HUES64 (cell line): ENCODE measurements at regions not wholly inside any gene's neighbourhood (a gene's known extent, or its start where the extent isn't known, plus 50 kb on each side); places are given as distances from the start of the nearest gene placed in this dataset.

Experiments used
- H3K27ac ChIP-seq: 2 replicates; pipeline ENCODE4 v1.7.0; 2013; ENCODE audit warnings: low read depth, low read length, inconsistent platforms
- H3K27me3 ChIP-seq: 2 replicates; pipeline ENCODE4 v1.6.1; 2013; ENCODE audit warnings: mild to moderate bottlenecking, low read length; ENCODE audit not compliant: insufficient read depth
- H3K36me3 ChIP-seq: 2 replicates; pipeline ENCODE4 v1.6.1; 2013; ENCODE audit warnings: mild to moderate bottlenecking, low read length; ENCODE audit not compliant: insufficient read depth
- H3K4me1 ChIP-seq: 2 replicates; pipeline ENCODE4 v1.6.1; 2013; ENCODE audit warnings: mild to moderate bottlenecking, low read length, moderate library complexity; ENCODE audit not compliant: insufficient read depth
- H3K4me3 ChIP-seq: 2 replicates; pipeline ENCODE4 v1.5.1; 2013; ENCODE audit warnings: mild to moderate bottlenecking, low read length, moderate library complexity
- H3K9ac ChIP-seq: 2 replicates; pipeline ENCODE4 v1.6.1; 2013; ENCODE audit warnings: mild to moderate bottlenecking, low read depth, low read length
- H3K9me3 ChIP-seq: 2 replicates; pipeline ENCODE4 v1.6.1; 2013; ENCODE audit warnings: low read depth, low read length; ENCODE audit not compliant: insufficient read depth
- WGBS: fragments of 150-250, 120-280 bp; methylation state at CpG from one replicate; pipeline ENCODE4 v1.1.7; 2013; ENCODE audit warnings: missing lambda C conversion rate; 5-methylcytosine and 5-hydroxymethylcytosine counted together

DNA sequence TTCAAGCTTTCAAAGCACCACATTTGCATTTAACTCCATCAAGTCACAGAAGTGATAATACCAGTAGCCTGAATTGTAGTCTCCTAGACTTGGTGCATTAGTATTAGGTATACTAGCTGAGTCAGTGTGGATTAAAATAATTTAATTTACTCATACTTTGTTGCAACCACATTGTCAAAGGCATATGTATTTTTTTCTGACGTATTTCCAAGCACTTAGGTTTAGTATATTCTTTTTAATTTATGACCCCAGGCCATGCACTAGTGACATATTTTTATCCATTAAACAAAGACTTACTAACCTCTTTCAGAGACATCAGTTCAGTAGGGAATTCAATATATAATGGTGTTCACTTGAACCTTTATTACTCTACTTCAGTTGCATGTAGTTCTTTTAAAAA lies 1894.5 kb downstream of the NCAM2 start:
- Histone ChIP-seq H3K27me3 (no peaks in the 10 kb centered on the region), H3K27ac (no peak overlapping the region), H3K4me1 (peaks cover 6% of the 10 kb centered on the region; the same call in 1 of the 2 replicates), H3K9me3 (no peaks in the 10 kb centered on the region), H3K36me3 (no peaks in the 10 kb centered on the region), H3K4me3 (no peak overlapping the region), H3K9ac (no peak overlapping the region)
- WGBS, result no CpG with 5 or more reads among the region's 1 CpG

- H3K9ac ChIP-seq, result no peak overlapping the region
- H3K27me3 ChIP-seq, result no peaks in the 10 kb centered on the region
- no peak overlapping the region for H3K27ac ChIP-seq
- WGBS, result 95% methylated on average over 5 of the region's 5 CpGs
- no peaks in the 10 kb centered on the region for H3K9me3 ChIP-seq
- 0 out of 2 replicates have a peak, but pooled peaks cover 6% of the 10 kb centered on the region for H3K4me1 ChIP-seq
- H3K36me3 ChIP-seq, result no peaks in the 10 kb centered on the region
- no peak overlapping the region for H3K4me3 ChIP-seq
Measured at GRCh38 chr21:22898051-22898665, 1899.9 kb downstream of the NCAM2 start.

GRCh38 chr21:22900490-22900889 lies 1902.3 kb downstream of the NCAM2 start:
- Histone ChIP-seq H3K9ac (no peak overlapping the region), H3K36me3 (no peaks in the 10 kb centered on the region), H3K27ac (no peak overlapping the region), H3K4me1 (0 out of 2 replicates have a peak, but pooled peaks cover 6% of the 10 kb centered on the region), H3K4me3 (no peak overlapping the region), H3K27me3 (no peaks in the 10 kb centered on the region), H3K9me3 (no peaks in the 10 kb centered on the region)
- WGBS, result 86% methylated on average over 2 of the region's 2 CpGs

DNA sequence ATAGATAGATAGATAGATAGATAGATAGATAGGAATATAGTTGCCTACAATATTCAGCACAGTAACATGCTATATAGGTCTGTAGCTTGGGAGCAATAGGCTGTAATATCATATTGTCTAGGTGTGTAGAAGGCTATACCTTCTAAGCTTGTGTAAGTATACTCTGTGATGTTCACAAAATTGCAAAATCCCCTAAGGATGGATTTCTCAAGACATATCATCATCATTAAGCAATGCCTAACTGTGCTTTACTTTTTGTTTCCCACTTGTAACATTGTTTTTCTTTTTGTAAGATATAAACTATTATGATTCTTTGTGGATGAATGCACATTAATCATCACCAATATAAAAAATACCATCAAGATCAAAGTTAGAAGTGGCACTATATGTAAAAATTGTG lies 1905.6 kb downstream of the NCAM2 start:
- Histone ChIP-seq H3K4me1 (0 out of 2 replicates have a peak, but pooled peaks cover 6% of the 10 kb centered on the region), H3K27me3 (no peaks in the 10 kb centered on the region), H3K9ac (no peak overlapping the region), H3K9me3 (no peaks in the 10 kb centered on the region), H3K36me3 (no peaks in the 10 kb centered on the region), H3K27ac (no peak overlapping the region), H3K4me3 (no peak overlapping the region)

GRCh38 chr21:22904385-22904784 lies 1906.2 kb downstream of the NCAM2 start:
- Histone ChIP-seq H3K4me1 (0 out of 2 replicates have a peak, but pooled peaks cover 6% of the 10 kb centered on the region), H3K27me3 (no peaks in the 10 kb centered on the region), H3K36me3 (no peaks in the 10 kb centered on the region), H3K9me3 (no peaks in the 10 kb centered on the region), H3K27ac (no peak overlapping the region), H3K4me3 (no peak overlapping the region), H3K9ac (no peak overlapping the region)
- WGBS, result 91% methylated on average over 3 of the region's 4 CpGs

DNA sequence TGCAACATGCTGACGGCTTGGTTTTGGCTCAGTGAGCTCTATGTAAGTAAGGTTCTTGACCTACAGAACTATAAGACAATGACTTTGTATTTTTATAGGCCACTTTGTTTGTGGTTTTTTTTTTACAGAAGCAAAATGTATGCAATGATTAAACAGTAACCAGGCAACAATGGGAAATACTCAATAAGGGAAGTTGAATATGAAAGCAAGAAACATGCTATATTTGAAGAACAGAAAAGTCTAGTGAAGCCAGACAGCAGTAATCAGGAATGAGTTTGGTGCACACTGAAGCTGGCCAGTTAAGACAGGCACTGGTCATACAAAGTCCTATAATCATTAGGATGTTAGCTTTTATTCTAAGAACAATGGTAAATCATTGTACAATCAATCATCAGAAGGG lies 1926.8 kb downstream of the NCAM2 start:
- no peaks in the 10 kb centered on the region for H3K27me3 ChIP-seq
- 85% methylated on average over 1 of the region's 1 CpG for WGBS
- H3K4me3 ChIP-seq, result no peak overlapping the region
- no peaks in the 10 kb centered on the region for H3K36me3 ChIP-seq
- no peaks in the 10 kb centered on the region for H3K4me1 ChIP-seq
- H3K9ac ChIP-seq, result no peak overlapping the region
- no peak overlapping the region for H3K27ac ChIP-seq
- H3K9me3 ChIP-seq, result no peaks in the 10 kb centered on the region

- no peaks in the 10 kb centered on the region for H3K36me3 ChIP-seq
- no peaks in the 10 kb centered on the region for H3K9me3 ChIP-seq
- no CpG with 5 or more reads among the region's 2 CpGs for WGBS
- H3K9ac ChIP-seq, result no peak overlapping the region
- H3K27me3 ChIP-seq, result no peaks in the 10 kb centered on the region
- H3K27ac ChIP-seq, result no peak overlapping the region
- no peaks in the 10 kb centered on the region for H3K4me1 ChIP-seq
- H3K4me3 ChIP-seq, result no peak overlapping the region
Measured at GRCh38 chr21:22927469-22927868, 1929.3 kb downstream of the NCAM2 start.

GRCh38 chr21:22941779-22942490 lies 1943.7 kb downstream of the NCAM2 start:
- no peak overlapping the region for H3K27ac ChIP-seq
- H3K27me3 ChIP-seq, result no peaks in the 10 kb centered on the region
- no peak overlapping the region for H3K4me3 ChIP-seq
- no peaks in the 10 kb centered on the region for H3K9me3 ChIP-seq
- 93% methylated on average over 2 of the region's 4 CpGs for WGBS
- no peak overlapping the region for H3K9ac ChIP-seq
- no peaks in the 10 kb centered on the region for H3K36me3 ChIP-seq
- H3K4me1 ChIP-seq, result no peaks in the 10 kb centered on the region

- H3K9ac ChIP-seq, result no peak overlapping the region
- H3K27ac ChIP-seq, result no peak overlapping the region
- H3K9me3 ChIP-seq, result no peaks in the 10 kb centered on the region
- no peaks in the 10 kb centered on the region for H3K27me3 ChIP-seq
- H3K4me3 ChIP-seq, result no peak overlapping the region
- no peaks in the 10 kb centered on the region for H3K36me3 ChIP-seq
- no peaks in the 10 kb centered on the region for H3K4me1 ChIP-seq
Measured at GRCh38 chr21:22955559-22955958, 1957.3 kb downstream of the NCAM2 start.

- H3K4me3 ChIP-seq, result no peak overlapping the region
- no peak overlapping the region for H3K9ac ChIP-seq
- WGBS, result 96% methylated on average over 5 of the region's 5 CpGs
- H3K9me3 ChIP-seq, result no peaks in the 10 kb centered on the region
- no peaks in the 10 kb centered on the region for H3K36me3 ChIP-seq
- H3K4me1 ChIP-seq, result 0 out of 2 replicates have a peak, but pooled peaks cover 4% of the 10 kb centered on the region
- no peaks in the 10 kb centered on the region for H3K27me3 ChIP-seq
- H3K27ac ChIP-seq, result no peak overlapping the region
Measured at GRCh38 chr21:22961258-22961657, 1963.0 kb downstream of the NCAM2 start.

- 84% methylated on average over 3 of the region's 3 CpGs for WGBS
- no peaks in the 10 kb centered on the region for H3K36me3 ChIP-seq
Measured at GRCh38 chr21:22965455-22966135, 1967.4 kb downstream of the NCAM2 start.

More at GRCh38 chr21:22965455-22966135, 1967.4 kb downstream of the NCAM2 start:
- Histone ChIP-seq H3K9me3 (no peaks in the 10 kb centered on the region), H3K9ac (no peak overlapping the region), H3K27ac (no peak overlapping the region), H3K4me1 (0 out of 2 replicates have a peak, but pooled peaks cover 4% of the 10 kb centered on the region), H3K4me3 (no peak overlapping the region), H3K27me3 (no peaks in the 10 kb centered on the region)
